Skeletal muscle tissue (tissue), 3 donors: ENCODE measurements at regions not wholly inside any gene's neighbourhood (a gene's known extent, or its start where the extent isn't known, plus 50 kb on each side); places are given as distances from the start of the nearest gene placed in this dataset.

Source experiments
- H3K27ac ChIP-seq: one replicate; pipeline ENCODE4 v1.7.0; 2013; ENCODE audit warnings: mild to moderate bottlenecking, low read depth, low read length, inconsistent platforms
- H3K27me3 ChIP-seq, 3 donors: one replicate each; pipeline ENCODE4 v1.7.0; 2013; ENCODE audit warnings: low read length in 3 of 3; ENCODE audit not compliant: control insufficient read depth in 3 of 3, insufficient read depth in 3 of 3
- H3K36me3 ChIP-seq, 3 donors: one replicate each; pipeline ENCODE4 v1.7.0; 2013; ENCODE audit warnings: low read length in 3 of 3; ENCODE audit not compliant: control insufficient read depth in 3 of 3, insufficient read depth in 3 of 3
- H3K4me1 ChIP-seq, 3 donors: one replicate each; pipeline ENCODE4 v1.7.0; 2013; ENCODE audit warnings: low read length in 3 of 3, mild to moderate bottlenecking in 3 of 3; ENCODE audit not compliant: control insufficient read depth in 3 of 3, insufficient read depth in 3 of 3
- H3K4me3 ChIP-seq, 3 donors: one replicate each; pipeline ENCODE4 v1.7.0; 2013; ENCODE audit warnings: low read length in 3 of 3
- H3K9ac ChIP-seq, 3 donors: one replicate each; pipeline ENCODE4 v1.7.0; 2013; ENCODE audit warnings: low read length in 3 of 3, mild to moderate bottlenecking in 3 of 3, moderate library complexity in 2 of 3, low read depth in 1 of 3
- H3K9me3 ChIP-seq, 3 donors: one replicate each; pipeline ENCODE4 v1.7.0; 2013; ENCODE audit warnings: low read length in 3 of 3; ENCODE audit not compliant: control insufficient read depth in 3 of 3
- donor health status: Osteomylitis.

DNA sequence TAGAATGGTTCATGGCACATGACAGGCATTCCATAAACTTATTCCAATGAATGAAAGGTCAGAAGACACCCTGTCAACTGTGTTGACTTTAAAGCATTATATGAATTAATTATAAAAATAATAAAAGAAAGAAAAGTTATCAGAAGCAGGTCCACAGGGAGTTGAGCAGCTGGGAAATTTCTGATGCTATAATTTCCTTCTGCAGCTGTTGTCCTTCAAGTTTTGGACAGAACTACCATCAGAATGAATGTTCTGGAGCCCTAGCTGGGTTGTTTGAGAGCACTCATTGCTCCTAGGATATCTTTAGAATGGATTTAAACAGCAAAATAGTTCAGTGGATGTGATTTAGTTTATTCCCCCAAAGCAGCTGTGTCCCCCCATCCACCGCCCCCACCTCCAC, 232.4 kb upstream of the PROK2 start:
- Histone ChIP-seq H3K36me3 (no peaks in the 10 kb centered on the region), H3K9me3 (no peaks in the 10 kb centered on the region), H3K9ac (no peak overlapping the region), H3K27ac (no peak overlapping the region), H3K27me3 (no peaks in the 10 kb centered on the region), H3K4me3 (no peak overlapping the region), H3K4me1 (peaks cover 0 to 4% (median 0%) of the 10 kb centered on the region in 3 donors)

DNA sequence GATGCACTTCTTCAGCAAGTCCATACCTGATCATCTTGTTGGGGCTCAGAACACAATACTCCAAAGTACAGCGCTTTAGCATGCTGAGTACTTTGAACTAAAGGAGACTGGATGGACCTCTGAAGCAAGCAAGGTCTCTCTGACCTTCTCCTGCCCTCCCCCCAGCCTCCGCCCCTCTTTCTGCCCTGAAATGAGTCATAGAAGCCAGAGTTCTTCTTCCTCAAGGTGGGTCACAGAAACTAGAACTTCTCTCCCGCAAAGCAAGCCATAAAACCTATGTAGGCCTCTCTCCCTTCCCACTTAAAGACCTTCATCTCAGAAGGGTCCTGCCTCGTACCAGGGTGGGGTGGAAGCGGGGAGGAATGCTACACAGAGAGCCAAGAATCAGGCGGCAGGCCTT, 230.5 kb upstream of the PROK2 start:
- Histone ChIP-seq H3K27me3 (no peaks in the 10 kb centered on the region), H3K9ac (no peak overlapping the region), H3K27ac (no peak overlapping the region), H3K4me3 (no peak overlapping the region), H3K4me1 (peaks cover 0 to 4% (median 0%) of the 10 kb centered on the region in 3 donors), H3K9me3 (no peaks in the 10 kb centered on the region), H3K36me3 (no peaks in the 10 kb centered on the region)

DNA sequence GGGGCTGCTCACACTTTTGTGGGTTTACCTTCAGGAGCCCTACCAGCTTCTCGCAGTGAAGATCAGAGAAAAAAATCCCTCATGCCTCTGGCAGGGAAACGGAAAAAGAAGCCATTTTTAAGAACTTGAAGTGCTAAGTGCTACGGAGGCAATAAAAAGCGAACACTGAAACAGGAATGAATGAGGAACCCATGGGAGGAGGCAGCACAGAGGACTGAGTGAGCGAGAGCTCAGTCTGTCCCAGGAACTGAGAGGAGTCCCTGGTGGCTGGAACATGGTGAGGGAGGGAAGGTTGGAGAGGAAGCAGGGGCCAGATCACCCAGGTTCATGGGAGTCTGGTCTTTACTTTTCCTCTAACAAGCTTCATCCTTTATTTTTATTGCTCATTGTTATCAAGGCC, 228.1 kb upstream of the PROK2 start:
- H3K4me1 ChIP-seq: no peaks in the 10 kb centered on the region
- H3K9ac ChIP-seq: no peak overlapping the region
- H3K27ac ChIP-seq: no peak overlapping the region
- H3K36me3 ChIP-seq: no peaks in the 10 kb centered on the region
- no peaks in the 10 kb centered on the region for H3K9me3 ChIP-seq
- peaks cover 0 to 3% (median 0%) of the 10 kb centered on the region in 3 donors for H3K27me3 ChIP-seq
- no peak overlapping the region for H3K4me3 ChIP-seq

DNA sequence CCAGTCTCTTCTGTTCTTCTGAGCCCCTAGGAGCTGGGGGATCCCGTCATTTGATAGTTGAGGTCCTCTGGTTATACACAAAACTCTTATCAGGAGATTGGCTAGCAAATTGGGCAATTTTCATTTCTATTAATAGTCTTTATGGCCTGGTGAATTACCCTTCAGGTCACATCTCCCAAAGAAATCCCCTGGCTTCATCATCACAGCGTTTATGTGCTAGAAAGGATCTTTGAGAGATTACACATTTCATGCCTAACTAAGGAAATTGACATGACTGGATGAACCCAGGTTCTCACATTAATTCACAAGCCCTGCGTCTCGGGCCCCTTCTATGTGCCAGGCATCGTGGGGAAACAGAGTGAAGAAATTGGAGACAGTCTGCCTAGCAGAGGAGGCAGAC, 227.4 kb upstream of the PROK2 start:
- H3K4me1 ChIP-seq: no peaks in the 10 kb centered on the region
- no peak overlapping the region for H3K4me3 ChIP-seq
- H3K36me3 ChIP-seq: no peaks in the 10 kb centered on the region
- no peak overlapping the region for H3K27ac ChIP-seq
- no peaks in the 10 kb centered on the region for H3K9me3 ChIP-seq
- no peak overlapping the region for H3K9ac ChIP-seq
- H3K27me3 ChIP-seq: peaks cover 0 to 3% (median 0%) of the 10 kb centered on the region in 3 donors

DNA sequence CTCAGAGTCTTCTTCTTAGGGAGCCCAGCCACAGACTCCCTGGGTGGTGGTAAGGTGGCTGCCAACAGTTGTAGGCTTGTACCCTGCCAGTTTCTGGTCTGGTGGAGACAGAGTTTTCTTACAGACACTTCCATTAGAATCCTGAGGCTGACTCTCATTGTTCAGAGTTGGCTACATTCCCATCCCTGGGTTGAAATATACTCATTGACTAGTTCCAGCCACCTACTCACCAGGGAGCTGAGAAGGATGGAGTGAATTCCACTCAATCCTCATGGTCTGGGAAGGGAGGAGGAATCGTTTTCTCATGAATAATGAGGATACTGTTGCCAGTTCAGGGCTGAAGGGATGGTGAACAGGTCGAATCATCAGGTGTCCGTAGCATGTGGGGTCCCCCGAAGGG, 226.5 kb upstream of the PROK2 start:
- Histone ChIP-seq H3K9me3 (no peaks in the 10 kb centered on the region), H3K27me3 (peaks cover 0 to 3% (median 0%) of the 10 kb centered on the region in 3 donors), H3K9ac (no peak overlapping the region), H3K27ac (no peak overlapping the region), H3K4me3 (no peak overlapping the region), H3K36me3 (no peaks in the 10 kb centered on the region), H3K4me1 (no peaks in the 10 kb centered on the region)

DNA sequence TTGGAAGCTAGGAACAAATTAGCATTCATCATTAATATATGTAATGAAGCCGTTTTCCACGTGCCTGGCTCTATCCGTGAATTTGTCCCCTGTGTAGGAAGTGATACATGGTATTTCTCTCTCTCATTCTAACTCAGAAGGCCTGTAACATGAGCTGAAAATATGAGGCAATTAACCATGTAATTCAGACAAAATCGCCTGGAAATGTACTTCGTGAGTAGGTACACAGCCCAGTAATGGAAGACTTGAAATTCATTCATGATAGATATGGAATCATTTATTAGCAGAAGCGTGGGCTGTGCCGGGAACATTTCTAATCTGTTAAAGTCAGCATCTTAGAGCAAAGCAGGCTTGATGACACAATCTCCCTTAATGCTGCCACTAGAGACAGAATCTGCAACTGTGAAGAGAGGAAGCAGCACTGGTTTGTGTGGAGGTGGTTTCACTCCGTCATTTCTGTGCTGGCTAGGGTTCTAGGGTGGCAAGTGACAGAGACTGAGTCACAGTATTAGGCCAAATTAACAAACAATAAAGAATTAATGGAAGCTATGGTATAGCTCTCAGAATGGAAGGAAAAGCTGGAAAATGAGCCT, 225.0 kb upstream of the PROK2 start:
- Histone ChIP-seq H3K4me3 (no peak overlapping the region), H3K9me3 (no peaks in the 10 kb centered on the region)

DNA sequence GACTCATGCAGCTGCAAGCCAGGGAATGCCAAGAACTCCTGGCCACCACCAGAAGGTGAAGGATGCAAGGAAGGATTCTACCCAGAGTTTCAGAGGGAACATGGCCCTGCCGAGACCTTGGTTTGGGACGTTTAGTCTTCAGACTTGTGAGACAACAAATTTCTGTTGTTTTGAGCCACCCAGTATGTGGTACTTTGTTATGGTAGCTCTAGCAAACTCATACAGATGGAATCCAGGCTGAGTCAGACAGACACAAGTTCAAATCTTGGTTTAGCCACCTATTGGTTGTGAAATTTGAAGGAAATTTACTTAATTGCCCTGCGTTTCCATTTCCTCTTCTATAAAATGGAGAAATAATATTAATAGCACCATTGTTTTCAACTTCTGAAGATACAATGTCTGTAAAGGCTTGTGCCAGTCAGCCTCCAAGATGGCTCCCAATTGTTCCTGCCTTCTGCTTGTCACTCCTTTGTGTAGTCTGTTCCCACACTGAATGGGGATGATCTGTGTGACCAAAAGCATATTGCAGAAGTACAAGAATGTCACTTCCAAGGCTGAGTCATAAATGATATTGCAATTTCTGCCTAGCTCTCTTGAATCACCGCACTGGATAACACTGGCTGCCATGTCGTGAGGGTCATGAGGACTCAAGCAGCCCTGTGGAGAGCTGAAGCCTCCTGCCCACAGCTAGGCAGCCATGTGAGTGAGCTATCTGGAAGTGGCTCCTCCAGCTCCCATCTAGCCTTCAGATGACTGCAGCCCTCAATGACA, 223.5 kb upstream of the PROK2 start:
- Histone ChIP-seq H3K4me3 (no peak overlapping the region), H3K27ac (no peak overlapping the region), H3K9ac (no peak overlapping the region), H3K36me3 (no peaks in the 10 kb centered on the region), H3K27me3 (peaks cover 0 to 3% (median 0%) of the 10 kb centered on the region in 3 donors), H3K9me3 (no peaks in the 10 kb centered on the region), H3K4me1 (no peaks in the 10 kb centered on the region)

More for the DNA sequence above, 225.0 kb upstream of the PROK2 start:
- Histone ChIP-seq H3K27me3 (peaks cover 0 to 3% (median 0%) of the 10 kb centered on the region in 3 donors), H3K4me1 (no peaks in the 10 kb centered on the region), H3K27ac (no peak overlapping the region), H3K9ac (no peak overlapping the region), H3K36me3 (no peaks in the 10 kb centered on the region)

DNA sequence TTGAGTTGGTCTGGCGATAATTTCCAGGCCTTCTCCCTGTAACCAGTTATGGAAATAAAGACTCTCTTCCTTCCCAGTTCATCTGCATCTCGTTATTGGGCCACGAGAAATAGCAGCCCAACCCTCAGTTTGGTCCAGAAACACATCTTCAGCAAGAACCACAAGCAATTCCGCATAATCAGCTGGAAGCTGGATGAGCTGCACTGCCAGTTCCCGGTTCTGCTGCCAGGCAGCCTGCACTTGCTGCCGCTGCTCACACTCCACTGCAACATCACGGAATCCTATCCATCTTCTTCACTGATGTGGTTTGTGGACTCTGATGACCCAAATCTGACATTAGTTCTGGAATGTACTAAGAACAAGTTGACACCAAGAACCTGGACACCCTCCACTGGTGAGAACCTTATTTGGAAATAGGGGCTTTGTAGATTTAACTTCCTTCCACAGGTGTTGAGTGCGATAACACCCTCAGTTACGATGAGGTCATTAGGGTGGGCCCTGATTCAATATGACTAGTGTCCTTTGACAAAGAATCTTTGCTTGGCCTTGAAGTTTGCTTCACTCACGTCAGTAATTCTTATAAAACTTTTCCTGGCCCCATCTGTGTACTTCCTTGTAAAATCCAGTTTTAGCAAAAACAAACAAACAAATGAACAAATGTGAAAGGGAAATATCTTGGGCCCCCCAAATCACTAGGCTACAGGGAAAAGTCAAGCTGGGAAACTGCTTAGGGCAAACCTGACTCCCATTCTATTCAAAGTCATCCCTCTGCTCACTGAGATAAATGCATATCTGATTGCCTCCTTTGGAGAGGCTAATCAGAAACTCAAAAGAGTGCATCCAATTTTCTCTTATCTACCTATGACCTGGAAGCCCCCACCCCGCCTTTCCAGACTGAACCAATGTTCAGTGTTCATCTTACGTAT, 221.9 kb upstream of the PROK2 start:
- Histone ChIP-seq H3K27ac (no peak overlapping the region), H3K36me3 (no peaks in the 10 kb centered on the region), H3K9me3 (no peaks in the 10 kb centered on the region), H3K4me3 (no peak overlapping the region), H3K27me3 (peaks cover 0 to 3% (median 0%) of the 10 kb centered on the region in 3 donors), H3K4me1 (no peaks in the 10 kb centered on the region), H3K9ac (no peak overlapping the region)

DNA sequence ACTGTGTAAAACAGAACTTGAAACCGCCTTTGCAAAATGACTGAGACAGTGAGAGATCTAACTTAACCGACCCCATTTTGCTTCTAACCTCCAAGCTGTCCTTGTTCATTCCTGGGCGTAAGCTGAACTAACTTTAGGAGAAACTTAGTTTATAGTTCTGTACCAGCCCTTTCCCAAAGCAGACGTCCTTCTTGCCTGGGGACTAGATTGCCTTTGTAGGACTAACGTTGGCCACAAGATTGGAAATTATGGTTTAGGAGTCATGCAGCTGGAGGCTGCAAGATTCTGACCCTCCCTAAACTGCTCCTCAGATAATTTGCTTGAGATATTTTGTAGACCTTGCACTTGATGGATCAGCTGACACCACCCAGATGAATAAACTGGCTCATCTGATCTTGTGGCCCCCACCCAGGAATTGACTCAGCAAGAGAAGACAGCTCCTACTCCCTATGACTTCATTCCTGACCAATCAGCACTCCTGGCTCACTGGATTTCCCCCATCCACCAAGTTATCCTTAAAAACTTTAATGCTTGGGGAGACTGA, 219.9 kb upstream of the PROK2 start:
- peaks cover 0 to 3% (median 0%) of the 10 kb centered on the region in 3 donors for H3K27me3 ChIP-seq
- no peak overlapping the region for H3K27ac ChIP-seq
- H3K9me3 ChIP-seq: no peaks in the 10 kb centered on the region
- no peaks in the 10 kb centered on the region for H3K4me1 ChIP-seq
- no peaks in the 10 kb centered on the region for H3K36me3 ChIP-seq
- H3K9ac ChIP-seq: no peak overlapping the region
- no peak overlapping the region for H3K4me3 ChIP-seq
